GM12864 (cell line): ENCODE measurements at regions not wholly inside any gene's neighbourhood (a gene's known extent, or its start where the extent isn't known, plus 50 kb on each side); places are given as distances from the start of the nearest gene placed in this dataset.

Source experiments
- DNase-seq: peaks from one replicate; pipeline ENCODE4 v3.0.0-alpha.2; 2011; ENCODE audit warnings: low read depth
- H3K4me3 ChIP-seq: 2 replicates; pipeline ENCODE4 v1.5.1; 2011; ENCODE audit warnings: mild to moderate bottlenecking, low read depth, low read length, control low read depth
- CTCF ChIP-seq: IDR thresholded peaks from 2 replicates; pipeline ENCODE4 v1.5.1; 2011; ENCODE audit warnings: low read depth, mild to moderate bottlenecking, moderate library complexity, low read length, control low read depth, inconsistent platforms; ENCODE audit errors: missing control alignments

DNA sequence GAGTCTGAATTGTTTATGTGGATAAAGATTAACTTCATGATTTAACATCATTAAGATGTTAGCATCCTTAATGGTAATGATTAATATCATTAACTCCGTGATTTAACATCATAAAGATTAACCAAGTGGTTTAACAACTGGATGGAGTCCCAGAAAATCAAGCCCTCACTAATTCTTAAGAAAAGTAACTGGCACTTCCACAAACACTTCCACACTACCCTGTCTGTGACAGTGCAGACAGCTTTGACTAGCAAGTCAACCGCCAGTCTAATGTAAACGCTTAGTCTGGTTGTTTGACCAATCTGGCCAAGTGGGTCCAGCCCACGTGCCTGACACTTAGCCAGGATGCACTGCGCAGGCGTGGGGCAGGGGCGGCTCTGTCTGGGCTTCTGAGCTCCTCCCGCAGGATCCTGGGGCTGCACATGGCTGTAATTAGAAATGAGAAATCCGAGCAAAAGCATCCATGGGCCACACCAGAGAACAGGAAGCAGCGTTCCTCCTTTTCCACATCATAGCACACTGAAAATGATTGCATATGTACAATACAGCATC, 424.2 kb downstream of the FOXA2 start:
- H3K4me3 ChIP-seq, result no peak overlapping the region
- no peak for DNase-seq
- TF ChIP-seq CTCF, result no peak

DNA sequence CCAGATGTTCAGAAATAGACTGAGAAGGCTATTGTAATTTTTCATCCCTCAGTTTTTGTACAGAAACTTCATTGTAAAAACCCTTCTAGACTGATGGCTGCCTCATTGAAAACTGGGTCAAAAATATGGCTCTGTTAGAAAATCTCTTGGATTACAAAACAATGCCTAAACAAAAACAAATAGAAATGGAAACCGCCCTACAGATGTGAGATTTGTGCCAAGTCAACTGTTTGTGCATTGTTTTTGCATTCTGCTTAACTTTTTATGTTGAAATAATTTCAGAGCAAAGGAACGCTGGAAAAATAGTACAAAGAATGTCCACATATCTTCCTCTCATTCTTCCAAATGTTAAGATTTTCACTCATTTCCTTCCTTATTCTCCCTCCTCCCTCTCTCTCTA, 425.1 kb downstream of the FOXA2 start:
- TF ChIP-seq CTCF, result no peak
- no peak overlapping the region for H3K4me3 ChIP-seq
- no peak for DNase-seq

GRCh38 chr20:22127587-22127986, 422.1 kb downstream of the PAX1 start:
- TF ChIP-seq CTCF, result no peak
- no peak overlapping the region for H3K4me3 ChIP-seq
- no peak for DNase-seq

- DNase-seq, result no peak
- H3K4me3 ChIP-seq, result no peak overlapping the region
- no peak for TF ChIP-seq CTCF
Observed at GRCh38 chr20:22106308-22106938, 401.0 kb downstream of the PAX1 start.

- no peak overlapping the region for H3K4me3 ChIP-seq
- DNase-seq, result no peak
- TF ChIP-seq CTCF, result no peak
Observed at GRCh38 chr20:22101606-22102005, 396.1 kb downstream of the PAX1 start.

DNA sequence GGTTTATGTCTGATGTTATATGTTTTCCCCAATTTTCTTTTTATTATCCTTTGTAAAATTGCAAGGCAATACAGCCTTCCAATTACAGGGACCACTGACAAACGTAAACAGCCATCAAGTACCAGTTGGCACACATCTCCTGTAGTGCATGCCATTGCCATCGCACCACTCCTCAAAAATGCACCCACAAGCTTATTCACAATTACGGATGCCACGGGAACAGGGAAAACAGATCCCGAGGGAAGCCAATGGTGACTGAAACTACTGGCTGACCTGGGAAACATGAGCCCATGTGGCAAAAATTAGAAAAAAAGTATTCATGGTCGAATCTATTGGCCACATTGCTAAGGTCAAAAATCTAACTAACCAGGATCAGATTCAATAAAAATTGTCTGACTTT, 395.2 kb downstream of the PAX1 start:
- no peak overlapping the region for H3K4me3 ChIP-seq
- TF ChIP-seq CTCF, result no peak

GRCh38 chr20:22099348-22099747, 393.9 kb downstream of the PAX1 start:
- DNase-seq, result no peak
- TF ChIP-seq CTCF, result no peak
- no peak overlapping the region for H3K4me3 ChIP-seq

More for the DNA sequence above, 395.2 kb downstream of the PAX1 start:
- DNase-seq, result no peak
